HepG2 (cell line): ENCODE measurements at regions not wholly inside any gene's neighbourhood (a gene's known extent, or its start where the extent isn't known, plus 50 kb on each side); places are given as distances from the start of the nearest gene placed in this dataset.

Experiments
- ARID4A ChIP-seq: sonication (generic); formaldehyde crosslinking; IDR thresholded peaks from 2 replicates; pipeline ENCODE4 v1.5.0; 2020; ENCODE audit warnings: mild to moderate bottlenecking, missing genetic modification reagents, borderline replicate concordance
- ATF2 ChIP-seq: sonication (generic); formaldehyde crosslinking; IDR thresholded peaks from 2 replicates; pipeline ENCODE4 v1.4.0; 2020; ENCODE audit warnings: missing genetic modification reagents
- IRF9 ChIP-seq: sonication (generic); formaldehyde crosslinking; IDR thresholded peaks from 2 replicates; pipeline ENCODE4 v1.8.0; 2022; ENCODE audit warnings: missing genetic modification reagents, mild to moderate bottlenecking, borderline replicate concordance
- MLX ChIP-seq: IDR thresholded peaks from 2 replicates; pipeline ENCODE4 v1.6.1; 2016
- PRPF4 ChIP-seq: fragments of 200-400 bp; formaldehyde crosslinking; IDR thresholded peaks from 2 replicates; pipeline ENCODE4 v1.6.1; 2016; ENCODE audit warnings: low read length, low read depth; ENCODE audit not compliant: poor library complexity, severe bottlenecking
- RXRA ChIP-seq: sonication (generic); formaldehyde crosslinking; IDR thresholded peaks from 2 replicates; pipeline ENCODE4 v1.5.1; 2020; ENCODE audit warnings: missing genetic modification reagents
- TFDP2 ChIP-seq: sonication (generic); formaldehyde crosslinking; IDR thresholded peaks from 2 replicates; pipeline ENCODE4 v1.4.0; 2020; ENCODE audit warnings: missing genetic modification reagents
- ZBTB49 ChIP-seq: sonication (generic); formaldehyde crosslinking; IDR thresholded peaks from 2 replicates; pipeline ENCODE4 v1.4.0; 2020; ENCODE audit warnings: missing genetic modification reagents, borderline replicate concordance
- ZNF230 ChIP-seq: sonication (generic); formaldehyde crosslinking; IDR thresholded peaks from 2 replicates; pipeline ENCODE4 v1.4.0; 2020; ENCODE audit warnings: mild to moderate bottlenecking, missing genetic modification reagents
- ZNF503 ChIP-seq: sonication (generic); formaldehyde crosslinking; IDR thresholded peaks from 2 replicates; pipeline ENCODE4 v1.4.0; 2020; ENCODE audit warnings: missing genetic modification reagents
- ZSCAN20 ChIP-seq: sonication (generic); formaldehyde crosslinking; IDR thresholded peaks from 2 replicates; pipeline ENCODE4 v1.4.0; 2020; ENCODE audit warnings: missing genetic modification reagents, mild to moderate bottlenecking, borderline replicate concordance

- TF ChIP-seq ARID4A (CRISPR knock-in tag) (peak; percentile 80; the same call in 1 of the 2 replicates), IRF9 (CRISPR knock-in tag) (0 out of 2 replicates have a peak, but pooled peaks have one; percentile 42), MLX (CRISPR knock-in tag) (peak; percentile 73), ZNF230 (CRISPR knock-in tag) (0 out of 2 replicates have a peak, but pooled peaks have one; percentile 43), ZSCAN20 (CRISPR knock-in tag) (0 out of 2 replicates have a peak, but pooled peaks have one; percentile 50), ZNF503 (peak; percentile 96), TFDP2 (CRISPR knock-in tag) (peak; percentile 65; the same call in 1 of the 2 replicates), ZBTB49 (CRISPR knock-in tag) (no peak), ATF2 (peak; percentile 85), PRPF4 (no peak), RXRA (CRISPR knock-in tag) (peak; percentile 75; the same call in 1 of the 2 replicates)
Observed at GRCh38 chr2:200221055-200221955, 85.2 kb upstream of the SPATS2L start (continued).
